Mesenchymal stem cell (in vitro differentiated cells and primary cell): ENCODE measurements at regions not wholly inside any gene's neighbourhood (a gene's known extent, or its start where the extent isn't known, plus 50 kb on each side); places are given as distances from the start of the nearest gene placed in this dataset.

Experiments used
- DNase-seq: peaks from one replicate; pipeline ENCODE4 v3.0.0-alpha.2; 2013
- H2AFZ ChIP-seq: one replicate; pipeline ENCODE4 v1.6.1; 2013; ENCODE audit warnings: low read depth, mild to moderate bottlenecking, control low read depth, inconsistent platforms, low read length, moderate library complexity
- H2AK5ac ChIP-seq: 2 replicates; pipeline ENCODE4 v1.6.1; 2013; ENCODE audit warnings: low read length, moderate library complexity, mild to moderate bottlenecking, inconsistent platforms; ENCODE audit not compliant: severe bottlenecking
- H2BK120ac ChIP-seq: one replicate; pipeline ENCODE4 v1.6.1; 2013; ENCODE audit warnings: low read depth, mild to moderate bottlenecking, inconsistent platforms, low read length, moderate library complexity
- H2BK12ac ChIP-seq, 2 experiments: one replicate each; pipeline ENCODE4 v1.6.1; 2013; ENCODE audit warnings: inconsistent platforms in 2 of 2, low read length in 2 of 2, mild to moderate bottlenecking in 2 of 2, moderate library complexity in 2 of 2, control low read depth in 1 of 2
- H2BK15ac ChIP-seq: one replicate; pipeline ENCODE4 v1.6.1; 2013; ENCODE audit warnings: mild to moderate bottlenecking, low read depth, inconsistent platforms; ENCODE audit not compliant: poor library complexity, severe bottlenecking
- H2BK5ac ChIP-seq: 2 replicates; pipeline ENCODE4 v1.6.1; 2013; ENCODE audit warnings: low read depth, mild to moderate bottlenecking, low read length, control low read depth, inconsistent platforms; ENCODE audit not compliant: poor library complexity, severe bottlenecking
- H3K14ac ChIP-seq, 2 experiments: one replicate each; pipeline ENCODE4 v1.6.1; 2013; ENCODE audit warnings: inconsistent platforms in 2 of 2, low read length in 2 of 2, control low read depth in 1 of 2, mild to moderate bottlenecking in 1 of 2, moderate library complexity in 1 of 2
- H3K18ac ChIP-seq, 2 experiments: one replicate each; pipeline ENCODE4 v1.6.1; 2013; ENCODE audit warnings: inconsistent platforms in 2 of 2, low read length in 2 of 2, control low read depth in 1 of 2, low read depth in 1 of 2, mild to moderate bottlenecking in 1 of 2
- H3K23ac ChIP-seq, 2 experiments: one replicate each; pipeline ENCODE4 v1.6.1; 2013; ENCODE audit warnings: inconsistent platforms in 2 of 2, low read length in 2 of 2, mild to moderate bottlenecking in 2 of 2, moderate library complexity in 2 of 2, control low read depth in 1 of 2
- H3K27ac ChIP-seq: 2 replicates; pipeline ENCODE4 v1.5.1; 2013; ENCODE audit warnings: mild to moderate bottlenecking, moderate library complexity, low read length, control low read depth, inconsistent platforms; ENCODE audit not compliant: poor library complexity, severe bottlenecking
- H3K27me3 ChIP-seq, 2 experiments: 2 replicates each; pipeline versions ENCODE4 v1.6.1 to v1.7.0; 2013; ENCODE audit warnings: low read length in 2 of 2, mild to moderate bottlenecking in 2 of 2, moderate library complexity in 2 of 2, control low read depth in 1 of 2, inconsistent platforms in 1 of 2; ENCODE audit not compliant: control insufficient read depth in 1 of 2, insufficient read depth in 1 of 2
- H3K36me3 ChIP-seq, 2 experiments: 2 replicates each; pipeline versions ENCODE4 v1.6.1 to v1.7.0; 2013; ENCODE audit warnings: low read length in 2 of 2, control low read depth in 1 of 2, inconsistent platforms in 1 of 2, low read depth in 1 of 2, mild to moderate bottlenecking in 1 of 2; ENCODE audit not compliant: insufficient read depth in 2 of 2, control insufficient read depth in 1 of 2
- H3K4ac ChIP-seq, 2 experiments: one replicate each; pipeline ENCODE4 v1.6.1; 2013; ENCODE audit warnings: inconsistent platforms in 2 of 2, low read length in 2 of 2, mild to moderate bottlenecking in 2 of 2, moderate library complexity in 2 of 2, control low read depth in 1 of 2, low read depth in 1 of 2
- H3K4me1 ChIP-seq: 2 replicates; pipeline ENCODE4 v1.6.1; 2013; ENCODE audit warnings: low read depth, low read length, control low read depth; ENCODE audit not compliant: control insufficient read depth, insufficient read depth
- H3K4me2 ChIP-seq: 2 replicates; pipeline ENCODE4 v1.6.1; 2013; ENCODE audit warnings: low read length, mild to moderate bottlenecking, inconsistent platforms; ENCODE audit not compliant: poor library complexity, severe bottlenecking
- H3K4me3 ChIP-seq, 2 experiments: 2 replicates each; pipeline versions ENCODE4 v1.5.1 to v1.7.0; 2013; ENCODE audit warnings: low read length in 2 of 2, mild to moderate bottlenecking in 2 of 2, control low read depth in 1 of 2, low read depth in 1 of 2; ENCODE audit not compliant: insufficient read depth in 1 of 2
- H3K79me1 ChIP-seq: replicated peaks from 2 replicates; pipeline ENCODE4 v1.6.1; 2013; ENCODE audit warnings: mild to moderate bottlenecking, control low read depth, low read length, inconsistent platforms; ENCODE audit not compliant: poor library complexity, severe bottlenecking
- H3K9ac ChIP-seq: 2 replicates; pipeline ENCODE4 v1.7.0; 2013; ENCODE audit warnings: mild to moderate bottlenecking, low read length, moderate library complexity
- H3K9me3 ChIP-seq: 2 replicates; pipeline ENCODE4 v1.7.0; 2013; ENCODE audit warnings: mild to moderate bottlenecking, low read length; ENCODE audit not compliant: control insufficient read depth
- H4K8ac ChIP-seq: one replicate; pipeline ENCODE4 v1.6.1; 2013; ENCODE audit warnings: inconsistent platforms, mild to moderate bottlenecking, low read length, moderate library complexity
- H4K91ac ChIP-seq: one replicate; pipeline ENCODE4 v1.6.1; 2013; ENCODE audit warnings: mild to moderate bottlenecking, low read length, inconsistent platforms
- WGBS: methylation state at CpG from one replicate; pipeline ENCODE4 v1.1.7; 2013; ENCODE audit warnings: mixed read lengths; 5-methylcytosine and 5-hydroxymethylcytosine counted together

GRCh38 chr3:63142681-63143080 lies 135.4 kb upstream of the SYNPR start:
- no peak overlapping the region for H2BK12ac ChIP-seq
- no peaks in the 10 kb centered on the region for H3K4me1 ChIP-seq
- H4K8ac ChIP-seq = no peak overlapping the region
- no peak overlapping the region for H2BK5ac ChIP-seq
- no peak overlapping the region for H2BK15ac ChIP-seq
- 17% methylated on average over 2 of the region's 2 CpGs for WGBS
- H2AFZ ChIP-seq = no peak overlapping the region
- H3K27ac ChIP-seq = no peak overlapping the region
- no peak overlapping the region for H3K23ac ChIP-seq
- no peak overlapping the region for H4K91ac ChIP-seq
- no peaks in the 10 kb centered on the region for H3K79me1 ChIP-seq
- H3K4me3 ChIP-seq = no peak overlapping the region
- H3K36me3 ChIP-seq = no peaks in the 10 kb centered on the region
- H3K14ac ChIP-seq = no peak overlapping the region
- no peaks in the 10 kb centered on the region for H3K9me3 ChIP-seq
- H3K18ac ChIP-seq = no peak overlapping the region
- H2BK120ac ChIP-seq = no peak overlapping the region
- H3K27me3 ChIP-seq = no peaks in the 10 kb centered on the region
- no peak overlapping the region for H3K9ac ChIP-seq
- H2AK5ac ChIP-seq = no peak overlapping the region
- H3K4ac ChIP-seq = no peak overlapping the region
- DNase-seq = no peak
- no peak overlapping the region for H3K4me2 ChIP-seq

GRCh38 chr3:63146154-63146553 lies 132.0 kb upstream of the SYNPR start:
- H2AK5ac ChIP-seq = no peak overlapping the region
- H3K4me2 ChIP-seq = no peak overlapping the region
- no peak overlapping the region for H2BK5ac ChIP-seq
- H3K18ac ChIP-seq = no peak overlapping the region
- H3K9me3 ChIP-seq = no peaks in the 10 kb centered on the region
- H3K9ac ChIP-seq = no peak overlapping the region
- H3K4ac ChIP-seq = no peak overlapping the region
- no peaks in the 10 kb centered on the region for H3K27me3 ChIP-seq
- no peak overlapping the region for H3K27ac ChIP-seq
- H4K8ac ChIP-seq = no peak overlapping the region
- H3K36me3 ChIP-seq = no peaks in the 10 kb centered on the region
- WGBS = 96% methylated on average over 4 of the region's 4 CpGs
- DNase-seq = no peak
- H2BK12ac ChIP-seq = no peak overlapping the region
- H2AFZ ChIP-seq = no peak overlapping the region
- no peak overlapping the region for H4K91ac ChIP-seq
- no peak overlapping the region for H3K4me3 ChIP-seq
- no peaks in the 10 kb centered on the region for H3K79me1 ChIP-seq
- H2BK15ac ChIP-seq = no peak overlapping the region
- no peak overlapping the region for H3K23ac ChIP-seq
- H3K14ac ChIP-seq = no peak overlapping the region
- H2BK120ac ChIP-seq = no peak overlapping the region
- H3K4me1 ChIP-seq = no peaks in the 10 kb centered on the region

GRCh38 chr3:63150880-63151279 lies 127.2 kb upstream of the SYNPR start:
- Histone ChIP-seq H2BK12ac (no peak overlapping the region), H2BK120ac (no peak overlapping the region), H3K18ac (no peak overlapping the region), H3K9me3 (no peaks in the 10 kb centered on the region), H3K4me1 (no peaks in the 10 kb centered on the region), H4K91ac (no peak overlapping the region), H2AK5ac (no peak overlapping the region), H2BK5ac (no peak overlapping the region), H3K36me3 (no peaks in the 10 kb centered on the region), H3K27ac (no peak overlapping the region), H2AFZ (no peak overlapping the region), H3K27me3 (no peaks in the 10 kb centered on the region), H3K9ac (no peak overlapping the region), H3K4me2 (no peak overlapping the region), H3K23ac (no peak overlapping the region), H3K4me3 (no peak overlapping the region), H2BK15ac (no peak overlapping the region), H3K4ac (no peak overlapping the region), H4K8ac (no peak overlapping the region), H3K79me1 (no peaks in the 10 kb centered on the region), H3K14ac (no peak overlapping the region)
- WGBS = 47% methylated on average over 3 of the region's 3 CpGs
- no peak for DNase-seq

- H2BK12ac ChIP-seq = no peak overlapping the region
- no peak overlapping the region for H3K4me2 ChIP-seq
- H3K4me3 ChIP-seq = no peak overlapping the region
- no peak overlapping the region for H4K8ac ChIP-seq
- H3K36me3 ChIP-seq = no peaks in the 10 kb centered on the region
- no peak overlapping the region for H3K4ac ChIP-seq
- H3K9ac ChIP-seq = no peak overlapping the region
- H3K27me3 ChIP-seq = no peaks in the 10 kb centered on the region
- H3K79me1 ChIP-seq = no peaks in the 10 kb centered on the region
- no peak overlapping the region for H3K18ac ChIP-seq
- no peak overlapping the region for H2AK5ac ChIP-seq
- no peak overlapping the region for H3K23ac ChIP-seq
- H3K14ac ChIP-seq = no peak overlapping the region
- no peak overlapping the region for H2BK120ac ChIP-seq
- no peaks in the 10 kb centered on the region for H3K9me3 ChIP-seq
- 91% methylated on average over 1 of the region's 1 CpG for WGBS
- no peak overlapping the region for H2AFZ ChIP-seq
- no peak for DNase-seq
- H4K91ac ChIP-seq = no peak overlapping the region
- H2BK15ac ChIP-seq = no peak overlapping the region
- H3K27ac ChIP-seq = no peak overlapping the region
- H2BK5ac ChIP-seq = no peak overlapping the region
- H3K4me1 ChIP-seq = no peaks in the 10 kb centered on the region
These were observed 126.2 kb upstream of the SYNPR start for GRCh38 chr3:63151897-63152296.
